ENCODE measurements at regions not wholly inside any gene's neighbourhood (a gene's known extent, or its start where the extent isn't known, plus 50 kb on each side); places are given as distances from the start of the nearest gene placed in this dataset.

- Histone ChIP-seq H3K4me3 (ENCODE audit: low read length) (no peak overlapping the region), H3K4me1 (ENCODE audit: low read length) (no peaks in the 10 kb centered on the region), H3K27ac (ENCODE audit: low read length) (no peak overlapping the region), H3K9me3 (ENCODE audit: insufficient read depth, low read length) (no peaks in the 10 kb centered on the region), H2AFZ (ENCODE audit: low read depth, low read length) (no peak overlapping the region), H3K36me3 (replicated peaks; ENCODE audit: low read depth, low read length) (no peaks in the 10 kb centered on the region), H4K20me1 (ENCODE audit: insufficient read depth, low read length) (no peaks in the 10 kb centered on the region), H3K4me2 (ENCODE audit: low read length) (no peak overlapping the region), H3K79me2 (ENCODE audit: low read length) (no peaks in the 10 kb centered on the region), H3K27me3 (ENCODE audit: low read depth, low read length) (peaks cover 19% of the 10 kb centered on the region), H3K9ac (ENCODE audit: low read length) (no peak overlapping the region)
- TF ChIP-seq EZH2phosphoT487 (IDR thresholded peaks at IDR 0.05; ENCODE audit: low read depth) (no peak), CTCF (IDR thresholded peaks at IDR 0.05; ENCODE audit: low read depth, low read length) (no peak)
Measured at GRCh38 chr5:38086777-38087176, 171.6 kb upstream of the EGFLAM start.

- Histone ChIP-seq H3K4me3 (ENCODE audit: low read length) (no peak overlapping the region), H3K27me3 (ENCODE audit: low read depth, low read length) (peaks cover 4% of the 10 kb centered on the region; the same call in 1 of the 2 replicates), H4K20me1 (ENCODE audit: insufficient read depth, low read length) (no peaks in the 10 kb centered on the region), H3K4me2 (ENCODE audit: low read length) (no peak overlapping the region), H2AFZ (ENCODE audit: low read depth, low read length) (no peak overlapping the region), H3K9ac (ENCODE audit: low read length) (no peak overlapping the region), H3K36me3 (replicated peaks; ENCODE audit: low read depth, low read length) (no peaks in the 10 kb centered on the region), H3K9me3 (ENCODE audit: insufficient read depth, low read length) (no peaks in the 10 kb centered on the region), H3K79me2 (ENCODE audit: low read length) (no peaks in the 10 kb centered on the region), H3K27ac (ENCODE audit: low read length) (no peak overlapping the region), H3K4me1 (ENCODE audit: low read length) (no peaks in the 10 kb centered on the region)
- TF ChIP-seq CTCF (IDR thresholded peaks at IDR 0.05; ENCODE audit: low read depth, low read length) (no peak), EZH2phosphoT487 (IDR thresholded peaks at IDR 0.05; ENCODE audit: low read depth) (no peak)
Measured at GRCh38 chr5:38079620-38080402, 178.5 kb upstream of the EGFLAM start.

- Histone ChIP-seq H3K27ac (ENCODE audit: low read length) (no peak overlapping the region), H3K4me2 (ENCODE audit: low read length) (no peak overlapping the region)
Measured at GRCh38 chr5:38078161-38078560, 180.2 kb upstream of the EGFLAM start.

More at GRCh38 chr5:38078161-38078560, 180.2 kb upstream of the EGFLAM start:
- H3K36me3 ChIP-seq (replicated peaks; ENCODE audit: low read depth, low read length): no peaks in the 10 kb centered on the region
- no peak overlapping the region for H3K4me3 ChIP-seq (ENCODE audit: low read length)
- H3K9ac ChIP-seq (ENCODE audit: low read length): no peak overlapping the region
- no peaks in the 10 kb centered on the region for H3K9me3 ChIP-seq (ENCODE audit: insufficient read depth, low read length)
- H3K79me2 ChIP-seq (ENCODE audit: low read length): no peaks in the 10 kb centered on the region
- H3K27me3 ChIP-seq (ENCODE audit: low read depth, low read length): peaks cover 6% of the 10 kb centered on the region; the same call in 1 of the 2 replicates
- no peak overlapping the region for H2AFZ ChIP-seq (ENCODE audit: low read depth, low read length)
- no peaks in the 10 kb centered on the region for H3K4me1 ChIP-seq (ENCODE audit: low read length)
- TF ChIP-seq CTCF (IDR thresholded peaks at IDR 0.05; ENCODE audit: low read depth, low read length) (no peak), EZH2phosphoT487 (IDR thresholded peaks at IDR 0.05; ENCODE audit: low read depth) (no peak)
- no peaks in the 10 kb centered on the region for H4K20me1 ChIP-seq (ENCODE audit: insufficient read depth, low read length)

Measured in OCI-LY3 (cell line).